ENCODE measurements at regions not wholly inside any gene's neighbourhood (a gene's known extent, or its start where the extent isn't known, plus 50 kb on each side); places are given as distances from the start of the nearest gene placed in this dataset.

GRCh38 chr12:91871751-91872150 lies 273.9 kb downstream of the BTG1 start:
- no peak for TF ChIP-seq CTCF (IDR thresholded peaks at IDR 0.05; ENCODE audit: extremely low read depth, missing control alignments)

GRCh38 chr12:91870872-91871707 lies 274.6 kb downstream of the BTG1 start:
- TF ChIP-seq CTCF (IDR thresholded peaks at IDR 0.05; ENCODE audit: extremely low read depth, missing control alignments): no peak
- no peak for DNase-seq (ENCODE audit: low spot score)

More at GRCh38 chr12:91871751-91872150, 273.9 kb downstream of the BTG1 start:
- no peak for DNase-seq (ENCODE audit: low spot score)

- TF ChIP-seq CTCF (IDR thresholded peaks at IDR 0.05; ENCODE audit: extremely low read depth, missing control alignments): no peak
- DNase-seq (ENCODE audit: low spot score): no peak
Measured at GRCh38 chr12:91868054-91868453, 277.6 kb downstream of the BTG1 start.

GRCh38 chr12:91866566-91866965 lies 279.1 kb downstream of the BTG1 start:
- no peak for DNase-seq (ENCODE audit: low spot score)
- TF ChIP-seq CTCF (IDR thresholded peaks at IDR 0.05; ENCODE audit: extremely low read depth, missing control alignments): no peak

GRCh38 chr12:91863702-91864101 lies 281.9 kb downstream of the BTG1 start:
- DNase-seq (ENCODE audit: low spot score): no peak
- TF ChIP-seq CTCF (IDR thresholded peaks at IDR 0.05; ENCODE audit: extremely low read depth, missing control alignments): no peak

- no peak for DNase-seq (ENCODE audit: low spot score)
- TF ChIP-seq CTCF (IDR thresholded peaks at IDR 0.05; ENCODE audit: extremely low read depth, missing control alignments): no peak
Measured at GRCh38 chr12:91861554-91861953, 284.1 kb downstream of the BTG1 start.

GRCh38 chr12:91859347-91859746 lies 286.3 kb downstream of the BTG1 start:
- no peak for DNase-seq (ENCODE audit: low spot score)
- TF ChIP-seq CTCF (IDR thresholded peaks at IDR 0.05; ENCODE audit: extremely low read depth, missing control alignments): no peak
